ENCODE measurements at regions not wholly inside any gene's neighbourhood (a gene's known extent, or its start where the extent isn't known, plus 50 kb on each side); places are given as distances from the start of the nearest gene placed in this dataset.
"Not testable (repeated sequence)": the region's sequence is repeated elsewhere in the genome, so short reads cannot be mapped to it uniquely, and the experiment has no call there.

DNA sequence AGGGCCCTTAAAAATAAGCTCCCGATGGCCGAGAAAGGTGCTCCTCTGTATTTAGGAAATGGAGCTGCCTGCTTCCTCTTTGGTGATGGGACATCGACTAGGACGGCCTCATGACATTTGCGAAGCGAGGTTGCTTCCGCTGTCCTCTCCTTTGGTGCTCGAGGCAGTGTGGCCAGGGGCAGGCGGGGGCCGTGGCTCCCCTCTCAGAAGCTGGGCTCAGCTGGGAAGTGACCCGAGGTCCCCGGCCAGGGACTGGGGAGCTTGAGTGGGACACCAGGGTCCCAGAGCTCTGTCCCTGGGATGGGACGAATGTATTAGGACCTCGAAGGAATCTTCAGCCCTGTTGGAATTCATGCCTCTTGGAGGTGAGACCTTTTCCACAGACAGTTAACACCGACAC lies 151.1 kb downstream of the CTTN start:
- DNase-seq (ENCODE audit: low read depth), result no peak

- no peak for DNase-seq (ENCODE audit: low read depth)
These were observed 151.5 kb downstream of the CTTN start for GRCh38 chr11:70549796-70550195.

GRCh38 chr11:70550456-70551195 lies 152.3 kb downstream of the CTTN start:
- DNase-seq (ENCODE audit: low read depth), result no peak

GRCh38 chr11:70551351-70552166 lies 153.2 kb downstream of the CTTN start:
- DNase-seq (ENCODE audit: low read depth), result no peak

DNA sequence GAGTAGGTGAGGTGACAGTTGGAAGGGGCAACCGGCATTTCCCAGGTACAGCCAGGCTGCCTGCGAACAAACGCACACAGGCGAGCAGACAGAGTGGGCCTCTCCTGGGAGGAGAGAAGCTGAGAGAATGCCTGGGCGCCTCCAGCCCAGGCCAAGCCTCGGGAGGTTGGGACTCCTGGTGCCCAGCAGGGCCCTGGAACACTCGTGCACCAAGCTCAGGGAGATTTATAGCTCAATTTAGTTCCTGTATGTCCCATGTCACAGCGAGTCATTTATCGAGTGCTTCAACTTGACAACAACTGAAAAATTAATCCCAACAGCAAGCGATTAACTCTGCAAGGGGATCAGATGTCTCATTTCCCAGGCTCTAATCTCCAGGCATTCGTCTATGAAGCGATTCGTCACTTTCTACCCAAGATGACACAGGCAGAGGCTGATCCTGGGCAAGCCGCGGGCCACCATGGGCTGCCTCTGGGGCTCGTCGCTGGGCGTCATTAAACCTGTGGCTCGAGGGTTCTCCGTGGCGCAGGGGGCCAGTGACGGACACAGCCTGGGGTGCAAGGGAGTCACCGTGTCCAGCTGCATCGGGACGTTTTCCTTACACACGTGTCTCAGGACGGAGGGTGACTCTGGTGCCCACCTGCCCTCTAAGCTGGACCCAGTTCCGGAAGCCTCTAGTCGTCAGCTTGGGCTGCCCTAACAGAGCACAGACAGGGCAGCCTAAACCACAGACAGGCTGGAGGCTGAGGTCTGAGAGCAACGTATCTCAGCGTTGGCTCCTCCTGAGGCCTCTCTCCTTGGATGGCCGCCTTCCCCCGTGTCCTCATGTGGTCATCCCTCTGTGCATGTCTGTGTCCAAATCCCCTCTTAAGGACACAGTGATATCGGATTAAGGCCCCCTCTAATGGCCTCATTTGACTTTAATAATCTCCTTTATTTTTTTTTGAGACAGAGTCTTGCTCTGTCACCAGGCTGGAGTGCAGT lies 154.1 kb downstream of the CTTN start:
- no peak for DNase-seq (ENCODE audit: low read depth)

- no peak for DNase-seq (ENCODE audit: low read depth)
These were observed 156.7 kb downstream of the CTTN start for GRCh38 chr11:70555078-70555477.

GRCh38 chr11:70556884-70557741 lies 158.8 kb downstream of the CTTN start:
- DNase-seq (ENCODE audit: low read depth), result no peak

GRCh38 chr11:70557742-70558485 lies 159.6 kb downstream of the CTTN start:
- no peak for DNase-seq (ENCODE audit: low read depth)

- no peak for DNase-seq (ENCODE audit: low read depth)
These were observed 160.4 kb downstream of the CTTN start for GRCh38 chr11:70558681-70559080.

- no peak for DNase-seq (ENCODE audit: low read depth)
These were observed 161.2 kb downstream of the CTTN start for GRCh38 chr11:70559516-70559915.

GRCh38 chr11:70560621-70561020 lies 162.3 kb downstream of the CTTN start:
- not testable (repeated sequence) for DNase-seq (ENCODE audit: low read depth)

- DNase-seq (ENCODE audit: low read depth), result no peak
These were observed 168.6 kb downstream of the CTTN start for GRCh38 chr11:70566768-70567530.

DNA sequence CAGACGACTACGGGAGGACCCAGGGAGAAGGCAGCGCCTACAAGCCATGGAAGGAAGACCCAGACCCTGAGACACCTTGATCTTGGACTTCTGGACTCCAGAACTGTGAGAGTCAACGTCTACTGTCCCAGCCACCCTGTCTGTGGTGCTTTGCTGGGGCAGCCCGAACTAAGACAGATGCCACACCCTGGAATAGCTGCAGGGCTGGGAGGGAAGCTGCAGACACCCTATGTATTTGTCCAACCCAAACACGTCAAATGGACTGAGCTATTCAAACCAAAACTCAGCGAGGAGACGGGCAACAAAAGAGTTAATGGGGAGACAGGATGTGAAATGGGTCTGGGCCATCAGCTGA lies 169.3 kb downstream of the CTTN start:
- no peak for DNase-seq (ENCODE audit: low read depth)

- DNase-seq (ENCODE audit: low read depth), result no peak
These were observed 169.9 kb downstream of the CTTN start for GRCh38 chr11:70568035-70568813.

- DNase-seq (ENCODE audit: low read depth), result no peak
These were observed 170.7 kb downstream of the CTTN start for GRCh38 chr11:70568814-70569617.

GRCh38 chr11:70569618-70569890 lies 171.2 kb downstream of the CTTN start:
- no peak for DNase-seq (ENCODE audit: low read depth)

- no peak for DNase-seq (ENCODE audit: low read depth)
These were observed 171.8 kb downstream of the CTTN start for GRCh38 chr11:70569996-70570692.
